Keratinocyte (primary cell): ENCODE measurements at regions not wholly inside any gene's neighbourhood (a gene's known extent, or its start where the extent isn't known, plus 50 kb on each side); places are given as distances from the start of the nearest gene placed in this dataset.

Source experiments
- DNase-seq: peaks from one replicate; pipeline ENCODE4 v3.0.0-alpha.2; 2011; ENCODE audit warnings: low read depth, missing footprints, low spot score
- FAIRE-seq: peaks from 2 replicates; lab custom pipeline; 2011; peaks lifted over from hg19 to GRCh38; lab: Jason Lieb, UNC
- H2AFZ ChIP-seq: 2 replicates; pipeline ENCODE4 v1.6.0; 2012; ENCODE audit warnings: low read length, control low read depth, inconsistent platforms; ENCODE audit not compliant: control insufficient read depth
- H3K27ac ChIP-seq: 2 replicates; pipeline ENCODE4 v1.5.1; 2011; ENCODE audit warnings: low read length; ENCODE audit not compliant: control insufficient read depth, insufficient read depth
- H3K27me3 ChIP-seq: 3 replicates; pipeline ENCODE4 v1.6.0; 2011; ENCODE audit warnings: low read length; ENCODE audit not compliant: control insufficient read depth, insufficient read depth; ENCODE audit errors: extremely low read depth
- H3K36me3 ChIP-seq, 2 experiments: 2 replicates in 1 of 2; 3 replicates in 1 of 2; pipeline ENCODE4 v1.5.1; 2011; ENCODE audit warnings: low read length in 2 of 2, mild to moderate bottlenecking in 1 of 2; ENCODE audit not compliant: control insufficient read depth in 2 of 2, insufficient read depth in 2 of 2; ENCODE audit errors: extremely low read depth in 1 of 2
- H3K4me1 ChIP-seq: 3 replicates; pipeline ENCODE4 v1.5.1; 2011; ENCODE audit warnings: low read length; ENCODE audit not compliant: control insufficient read depth, insufficient read depth; ENCODE audit errors: extremely low read depth
- H3K4me2 ChIP-seq: 3 replicates; pipeline ENCODE4 v1.6.0; 2011; ENCODE audit warnings: low read depth, low read length; ENCODE audit not compliant: control insufficient read depth, insufficient read depth; ENCODE audit errors: extremely low read depth
- H3K4me3 ChIP-seq, 3 experiments: fragments of 200-600 bp in 1 of 3; sonication (generic) in 1 of 3; 2 replicates in 2 of 3; 3 replicates in 1 of 3; pipeline ENCODE4 v1.5.1; 2011 to 2016; ENCODE audit warnings: low read length in 3 of 3, mild to moderate bottlenecking in 3 of 3, control low read depth in 2 of 3, inconsistent platforms in 1 of 3, low read depth in 1 of 3, mixed read lengths in 1 of 3, mixed run types in 1 of 3, moderate library complexity in 1 of 3; ENCODE audit not compliant: control insufficient read depth in 2 of 3, insufficient read depth in 2 of 3; ENCODE audit errors: extremely low read depth in 1 of 3
- H3K79me2 ChIP-seq: 2 replicates; pipeline ENCODE4 v1.6.0; 2012; ENCODE audit warnings: low read length; ENCODE audit not compliant: control insufficient read depth, insufficient read depth
- H3K9ac ChIP-seq: 3 replicates; pipeline ENCODE4 v1.6.0; 2011; ENCODE audit warnings: low read length; ENCODE audit not compliant: control insufficient read depth, insufficient read depth; ENCODE audit errors: extremely low read depth
- H3K9me1 ChIP-seq: 3 replicates; pipeline ENCODE4 v1.6.0; 2011; ENCODE audit warnings: low read length; ENCODE audit not compliant: control insufficient read depth, insufficient read depth; ENCODE audit errors: extremely low read depth
- H3K9me3 ChIP-seq: 2 replicates; pipeline ENCODE4 v1.5.1; 2012; ENCODE audit warnings: low read depth, low read length; ENCODE audit not compliant: control insufficient read depth
- H4K20me1 ChIP-seq: 3 replicates; pipeline ENCODE4 v1.6.0; 2011; ENCODE audit warnings: low read length; ENCODE audit not compliant: control insufficient read depth, insufficient read depth; ENCODE audit errors: extremely low read depth
- EZH2 ChIP-seq: IDR thresholded peaks from one replicate; pipeline ENCODE4 v1.6.1; 2012; ENCODE audit warnings: inconsistent platforms, mild to moderate bottlenecking, low read length, moderate library complexity
- dilution Hi-C: fragments of 300-500 bp; cut with MboI; formaldehyde crosslinking; loops from one replicate; pipeline ENCODE4 v1.7.0; 2020; ENCODE audit warnings: low sequenced_read_pairs; ENCODE audit not compliant: extremely low pct_ligation_motif_present
- TF ChIP-seq, protein P1 (sequence below), 3 experiments: IDR thresholded peaks in 1 of 3; conservative IDR thresholded peaks in 1 of 3; optimal IDR thresholded peaks in 1 of 3; 2 replicates in 2 of 3; 3 replicates in 1 of 3; pipeline versions ENCODE3 to v1.5.1; 2011; ENCODE audit warnings: low read length in 3 of 3, mild to moderate bottlenecking in 3 of 3, moderate library complexity in 2 of 3, control low read depth in 1 of 3, inconsistent platforms in 1 of 3; ENCODE audit not compliant: insufficient read depth in 2 of 3; ENCODE audit errors: extremely low read depth in 1 of 3

DNA sequence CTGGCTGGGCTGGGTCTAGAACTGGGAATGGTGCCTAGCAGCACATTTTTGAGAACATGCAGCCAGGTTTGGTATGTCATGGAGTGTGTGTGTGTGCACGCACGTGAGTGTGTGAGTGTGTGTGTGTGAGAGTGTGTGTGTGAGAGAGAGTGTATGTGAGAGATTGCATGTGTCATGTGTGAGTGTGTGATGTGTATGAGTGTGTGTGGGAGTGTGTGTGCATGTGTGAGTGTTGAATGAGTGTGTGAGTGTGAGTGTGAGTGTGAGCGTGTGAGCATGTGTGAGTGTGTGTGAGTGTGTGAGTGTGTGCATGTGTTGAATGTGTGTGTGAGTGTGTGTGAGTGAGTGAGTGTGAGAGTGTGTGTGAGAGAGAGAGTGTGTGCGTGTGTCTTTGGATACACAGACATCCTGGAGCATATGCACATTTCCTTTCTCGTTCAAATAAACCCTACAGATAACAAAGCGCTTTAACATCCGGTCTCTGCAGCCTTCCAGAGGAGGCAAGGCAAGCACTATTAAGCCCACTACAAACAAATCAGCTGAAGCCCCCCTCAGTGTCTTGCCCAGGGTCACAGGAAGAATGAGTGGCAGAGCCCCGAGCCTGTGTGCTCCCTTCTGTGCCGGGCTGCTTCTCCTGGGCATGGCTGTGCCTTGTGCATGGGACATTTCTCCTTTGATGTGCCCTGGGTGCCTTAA is 108.7 kb upstream of the ETV6 start:
- TF ChIP-seq EZH2 = no peak
- TF ChIP-seq, protein P1, sequence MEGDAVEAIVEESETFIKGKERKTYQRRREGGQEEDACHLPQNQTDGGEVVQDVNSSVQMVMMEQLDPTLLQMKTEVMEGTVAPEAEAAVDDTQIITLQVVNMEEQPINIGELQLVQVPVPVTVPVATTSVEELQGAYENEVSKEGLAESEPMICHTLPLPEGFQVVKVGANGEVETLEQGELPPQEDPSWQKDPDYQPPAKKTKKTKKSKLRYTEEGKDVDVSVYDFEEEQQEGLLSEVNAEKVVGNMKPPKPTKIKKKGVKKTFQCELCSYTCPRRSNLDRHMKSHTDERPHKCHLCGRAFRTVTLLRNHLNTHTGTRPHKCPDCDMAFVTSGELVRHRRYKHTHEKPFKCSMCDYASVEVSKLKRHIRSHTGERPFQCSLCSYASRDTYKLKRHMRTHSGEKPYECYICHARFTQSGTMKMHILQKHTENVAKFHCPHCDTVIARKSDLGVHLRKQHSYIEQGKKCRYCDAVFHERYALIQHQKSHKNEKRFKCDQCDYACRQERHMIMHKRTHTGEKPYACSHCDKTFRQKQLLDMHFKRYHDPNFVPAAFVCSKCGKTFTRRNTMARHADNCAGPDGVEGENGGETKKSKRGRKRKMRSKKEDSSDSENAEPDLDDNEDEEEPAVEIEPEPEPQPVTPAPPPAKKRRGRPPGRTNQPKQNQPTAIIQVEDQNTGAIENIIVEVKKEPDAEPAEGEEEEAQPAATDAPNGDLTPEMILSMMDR (optimal IDR thresholded peaks at IDR 0.05 in 1 of 3, IDR thresholded peaks at IDR 0.05 in 1 of 3, conservative IDR thresholded peaks at IDR 0.05 in 1 of 3; ENCODE audit: extremely low read depth in 1 of 3, insufficient read depth in 2 of 3, low read length in 3 of 3) = no peak
- Histone ChIP-seq H2AFZ (no peak overlapping the region), H3K4me3 (no peak overlapping the region), H3K36me3 (no peaks in the 10 kb centered on the region), H3K79me2 (no peaks in the 10 kb centered on the region), H3K27me3 (peaks cover 2% of the 10 kb centered on the region), H3K9me1 (no peaks in the 10 kb centered on the region), H3K4me1 (no peaks in the 10 kb centered on the region), H3K9me3 (no peaks in the 10 kb centered on the region), H3K4me2 (no peak overlapping the region), H3K27ac (no peak overlapping the region), H3K9ac (no peak overlapping the region), H4K20me1 (no peaks in the 10 kb centered on the region)
- DNase-seq (no peak), FAIRE-seq (no peak)
- dilution Hi-C loops = no loop called here

DNA sequence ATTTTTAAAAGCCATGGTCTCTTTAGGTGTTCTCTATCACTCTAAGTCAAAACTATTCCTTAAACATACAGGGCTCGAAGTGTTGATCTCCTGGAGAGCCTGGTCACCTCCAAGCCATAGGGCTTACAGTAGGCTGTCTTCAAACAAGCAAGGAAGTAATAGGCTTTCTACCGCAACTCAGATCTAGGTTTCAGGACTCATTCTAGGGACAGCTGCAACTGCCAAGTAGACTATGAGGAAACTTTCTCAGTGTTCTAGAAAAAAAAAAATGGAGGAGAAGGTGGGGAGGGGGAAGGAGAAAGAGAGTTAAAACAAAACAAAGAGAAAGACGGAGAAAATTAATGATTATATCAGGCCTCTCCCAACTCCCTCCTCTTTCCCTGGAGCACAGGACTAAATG is 106.9 kb upstream of the ETV6 start:
- Histone ChIP-seq H2AFZ (no peak overlapping the region), H3K9me1 (no peaks in the 10 kb centered on the region), H3K27ac (no peak overlapping the region), H3K36me3 (no peaks in the 10 kb centered on the region), H3K4me2 (no peak overlapping the region), H3K79me2 (no peaks in the 10 kb centered on the region), H3K9me3 (no peaks in the 10 kb centered on the region), H3K27me3 (peaks cover 2% of the 10 kb centered on the region), H4K20me1 (no peaks in the 10 kb centered on the region), H3K9ac (no peak overlapping the region), H3K4me3 (no peak overlapping the region), H3K4me1 (no peaks in the 10 kb centered on the region)
- DNase-seq (no peak), FAIRE-seq (no peak)
- dilution Hi-C loops = no loop called here
- no peak for TF ChIP-seq EZH2
- TF ChIP-seq, protein P1 (optimal IDR thresholded peaks at IDR 0.05 in 1 of 3, IDR thresholded peaks at IDR 0.05 in 1 of 3, conservative IDR thresholded peaks at IDR 0.05 in 1 of 3; ENCODE audit: extremely low read depth in 1 of 3, insufficient read depth in 2 of 3, low read length in 3 of 3) = no peak
